Retina (tissue), 1 donor: ENCODE measurements at regions not wholly inside any gene's neighbourhood (a gene's known extent, or its start where the extent isn't known, plus 50 kb on each side); places are given as distances from the start of the nearest gene placed in this dataset.
"Not testable (repeated sequence)": the region's sequence is repeated elsewhere in the genome, so short reads cannot be mapped to it uniquely, and the experiment has no call there.

Experiments used
- DNase-seq: peaks from one replicate; pipeline ENCODE4 v3.0.0-alpha.2; 2016

GRCh38 chrX:40853004-40853815 lies 117.9 kb upstream of the MED14 start:
- DNase-seq, result no peak

- no peak for DNase-seq
Measured at GRCh38 chrX:40853816-40854123, 118.4 kb upstream of the MED14 start.

- DNase-seq, result no peak
Measured at GRCh38 chrX:40854242-40854641, 118.9 kb upstream of the MED14 start.

GRCh38 chrX:40855411-40855810 lies 120.1 kb upstream of the MED14 start:
- DNase-seq, result no peak

- no peak for DNase-seq
Measured at GRCh38 chrX:40855932-40856515, 120.7 kb upstream of the MED14 start.

GRCh38 chrX:40861952-40862554 lies 126.7 kb upstream of the MED14 start:
- not testable (repeated sequence) for DNase-seq

- DNase-seq, result not testable (repeated sequence)
Measured at GRCh38 chrX:40863260-40863659, 127.9 kb upstream of the MED14 start.

- DNase-seq, result no peak
Measured at GRCh38 chrX:40863671-40864070, 128.3 kb upstream of the MED14 start.

DNA sequence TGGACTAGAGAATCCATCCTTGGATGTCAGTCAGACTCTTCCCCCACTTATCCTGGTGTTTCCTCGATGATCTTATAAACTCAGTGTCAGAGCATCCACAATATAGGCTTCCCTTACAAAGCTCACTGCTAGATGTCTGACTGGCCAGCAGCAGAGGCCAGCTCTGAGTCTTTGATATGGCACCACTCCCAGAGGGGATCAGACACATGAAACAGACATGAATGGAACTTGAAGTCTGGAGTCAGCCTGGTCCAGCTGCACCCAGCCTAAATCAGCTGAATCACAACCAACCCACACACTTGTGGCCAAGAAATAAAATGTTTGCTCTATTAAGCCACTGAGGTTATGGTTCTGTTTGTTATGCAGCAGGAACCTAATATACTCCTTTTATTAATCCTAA lies 129.6 kb upstream of the MED14 start:
- DNase-seq, result no peak

- DNase-seq, result no peak
Measured at GRCh38 chrX:40866893-40867292, 131.6 kb upstream of the MED14 start.

GRCh38 chrX:40867352-40867751 lies 132.0 kb upstream of the MED14 start:
- no peak for DNase-seq

- DNase-seq, result no peak
Measured at GRCh38 chrX:40868868-40869267, 133.5 kb upstream of the MED14 start.

DNA sequence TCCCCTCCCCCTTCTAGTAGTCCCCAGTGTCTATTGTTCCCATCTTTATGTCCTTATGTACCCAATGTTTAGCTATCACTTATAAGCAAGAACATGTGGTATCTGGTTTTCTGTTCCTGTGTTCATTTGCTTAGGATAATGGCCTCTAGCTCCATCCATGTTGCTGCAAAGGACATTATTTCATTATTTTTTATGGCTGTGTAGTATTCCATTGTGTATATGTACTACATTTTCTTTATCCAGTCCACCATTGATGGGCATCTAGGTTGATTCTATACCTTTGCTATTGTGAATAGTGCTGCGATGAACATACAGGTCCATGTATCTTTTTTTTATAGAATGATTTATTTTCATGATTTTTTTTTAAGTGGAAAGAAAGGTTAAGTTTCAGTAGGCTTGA lies 135.6 kb upstream of the MED14 start:
- DNase-seq, result not testable (repeated sequence)

GRCh38 chrX:40871385-40872082 lies 136.2 kb upstream of the MED14 start:
- no peak for DNase-seq

- DNase-seq, result no peak
Measured at GRCh38 chrX:40872351-40872750, 137.0 kb upstream of the MED14 start.

DNA sequence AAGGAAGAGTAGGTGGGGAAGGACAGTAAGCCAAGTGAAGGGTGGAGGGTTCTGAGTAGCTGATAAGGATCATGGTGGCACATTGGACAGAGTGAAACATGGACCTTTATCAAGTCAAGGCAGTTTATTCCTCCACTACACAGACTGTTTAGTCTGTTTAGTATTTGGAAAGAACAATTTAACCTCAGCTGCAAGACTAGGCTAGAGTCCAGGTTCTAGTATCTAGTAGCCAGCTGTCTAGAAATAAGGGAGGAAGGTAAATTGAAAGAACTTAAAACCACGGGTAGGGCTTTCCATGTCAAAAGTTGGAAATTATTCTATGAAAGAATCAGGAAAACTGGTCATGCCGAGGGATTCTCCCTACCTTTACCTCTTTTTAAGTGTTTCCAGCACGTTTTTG lies 140.1 kb upstream of the MED14 start:
- DNase-seq, result no peak

- DNase-seq, result no peak
Measured at GRCh38 chrX:40877887-40878286, 142.5 kb upstream of the MED14 start.

DNA sequence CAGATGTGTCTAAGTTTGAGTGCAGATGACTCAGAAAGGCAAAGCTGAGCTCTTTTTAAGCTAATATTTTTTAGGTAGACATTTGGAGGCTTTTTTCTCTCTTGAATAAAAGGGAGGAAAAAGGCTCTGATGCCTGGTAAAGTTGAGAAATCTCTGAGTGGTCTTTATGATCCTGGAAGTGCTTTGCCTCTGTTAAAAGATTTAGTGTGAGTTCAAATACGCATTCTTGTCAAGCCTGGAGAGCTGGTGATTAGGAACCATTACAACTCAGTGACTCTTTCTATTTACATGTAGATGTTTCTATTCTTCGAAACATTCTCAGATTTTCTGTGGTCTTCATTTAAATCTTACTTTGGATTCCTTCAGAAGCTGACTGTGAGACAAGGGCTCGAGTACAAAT lies 143.4 kb upstream of the MED14 start:
- no peak for DNase-seq

- not testable (repeated sequence) for DNase-seq
Measured at GRCh38 chrX:40879172-40879571, 143.8 kb upstream of the MED14 start.

- no peak for DNase-seq
Measured at GRCh38 chrX:40880712-40881111, 145.4 kb upstream of the MED14 start.

GRCh38 chrX:40883021-40883619 lies 147.8 kb upstream of the MED14 start:
- no peak for DNase-seq

DNA sequence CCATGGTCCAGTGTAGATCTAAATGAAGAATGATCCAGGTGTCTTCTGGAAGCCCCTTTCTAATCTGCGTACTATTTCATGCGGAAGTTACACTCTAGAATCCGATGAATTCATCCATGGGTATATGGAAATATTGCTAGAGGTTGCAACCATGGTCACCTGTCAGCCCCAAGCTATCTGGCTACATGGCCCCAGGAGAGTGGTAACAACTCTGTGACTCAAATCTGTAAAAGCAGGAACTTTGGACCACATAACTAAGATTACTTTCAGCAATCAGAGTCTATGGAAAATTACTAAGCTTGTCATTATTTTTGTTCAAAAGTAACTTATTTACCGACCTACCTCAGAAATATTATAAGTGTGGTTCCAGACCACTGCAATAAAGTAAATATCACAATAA lies 150.6 kb upstream of the MED14 start:
- DNase-seq, result no peak

DNA sequence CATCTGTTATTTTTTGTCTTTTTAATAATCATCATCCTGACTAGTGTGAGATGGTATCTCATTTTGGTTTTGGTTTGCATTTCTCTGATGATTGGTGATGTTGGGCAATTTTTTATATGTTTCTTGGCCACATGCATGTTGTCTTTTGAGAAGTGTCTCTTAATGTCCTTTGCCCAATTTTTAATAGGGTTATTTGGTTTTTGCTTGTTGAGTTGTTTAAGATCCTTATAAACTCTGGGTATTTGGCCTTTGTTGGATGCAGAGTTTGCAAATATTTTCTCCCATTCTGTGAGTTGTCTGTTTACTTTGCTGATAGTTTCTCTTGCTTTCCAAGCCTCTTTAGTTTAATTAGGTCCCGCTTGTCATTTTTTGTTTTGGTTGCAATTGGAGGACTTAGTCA lies 152.1 kb upstream of the MED14 start:
- no peak for DNase-seq
